GM19035 (cell line): ENCODE measurements at regions not wholly inside any gene's neighbourhood (a gene's known extent, or its start where the extent isn't known, plus 50 kb on each side); places are given as distances from the start of the nearest gene placed in this dataset.
"Not testable (repeated sequence)": the region's sequence is repeated elsewhere in the genome, so short reads cannot be mapped to it uniquely, and the experiment has no call there.

Source experiments
- ATAC-seq: cut with Tn5 transposase; IDR thresholded peaks from one replicate; pipeline ENCODE4 v1.9.1; 2021; ENCODE audit not compliant: unreplicated experiment

GRCh38 chr1:60866226-60866900 is 216.0 kb upstream of the NFIA start:
- ATAC-seq, result no peak

GRCh38 chr1:60865166-60865565 is 217.2 kb upstream of the NFIA start:
- no peak for ATAC-seq

DNA sequence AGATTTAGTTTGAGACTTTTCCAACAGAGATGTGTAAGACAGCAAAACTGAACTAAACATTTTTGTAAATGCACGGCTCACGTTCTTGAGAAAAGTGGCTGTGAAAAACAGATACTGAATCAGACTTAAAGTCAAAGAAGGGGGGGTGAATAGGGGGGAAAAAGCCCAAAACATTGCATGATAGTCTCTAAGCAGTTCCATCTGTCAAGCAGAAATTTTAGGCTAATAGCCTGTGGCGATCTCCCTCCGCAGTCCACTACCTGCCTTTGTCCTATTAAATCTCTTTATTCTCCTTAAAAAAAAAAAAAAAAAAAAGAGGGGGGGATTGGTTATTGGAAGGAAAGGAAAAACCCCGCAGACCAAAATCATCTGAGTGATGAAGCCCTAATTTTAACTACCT is 217.6 kb upstream of the NFIA start:
- ATAC-seq, result no peak

DNA sequence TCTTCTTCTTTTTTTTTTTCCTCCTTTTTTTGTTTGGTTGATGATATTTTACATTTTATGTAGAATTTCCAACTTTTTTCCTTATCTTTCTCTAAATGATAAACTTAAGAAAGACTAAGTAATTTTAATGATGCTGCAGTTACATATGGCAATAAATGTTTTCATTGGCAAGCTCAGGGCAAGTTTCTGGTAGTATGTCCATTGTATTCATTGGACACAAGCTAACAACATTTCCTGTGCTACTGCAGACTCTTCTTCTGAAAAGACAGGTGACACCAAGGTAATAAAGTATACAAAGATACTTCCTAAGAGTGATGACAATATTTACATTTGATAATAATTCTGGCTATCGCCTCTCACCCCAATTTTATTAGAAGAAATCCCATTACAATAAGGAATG is 219.2 kb upstream of the NFIA start:
- no peak for ATAC-seq

DNA sequence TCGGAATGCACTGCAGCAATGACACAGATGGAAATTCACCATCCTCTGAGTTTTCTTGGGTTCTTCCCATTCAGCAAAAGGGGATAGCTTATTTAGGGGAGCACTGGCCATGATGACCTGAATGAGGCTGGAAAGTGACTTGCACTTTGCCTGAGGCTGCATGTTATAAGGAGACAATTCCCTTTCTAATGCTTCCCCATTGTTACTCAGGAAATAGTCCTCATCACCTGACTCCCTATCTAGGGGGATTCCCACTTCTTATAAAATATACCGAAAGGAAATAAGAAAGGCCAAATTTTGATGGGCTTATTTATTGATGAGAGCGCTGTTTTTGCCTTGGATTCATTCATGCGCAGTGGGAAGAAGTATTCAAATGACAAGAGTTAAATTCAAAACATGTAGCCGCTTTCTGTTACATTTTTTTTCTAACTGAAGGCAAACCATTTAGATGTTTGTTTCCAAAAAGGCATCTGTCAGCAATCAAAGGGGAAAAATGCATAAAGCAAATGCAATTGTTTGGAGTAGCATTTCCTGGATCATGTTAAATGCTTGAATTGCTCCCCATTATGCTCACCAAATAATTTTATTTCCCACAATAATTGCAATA is 220.3 kb upstream of the NFIA start:
- no peak for ATAC-seq

DNA sequence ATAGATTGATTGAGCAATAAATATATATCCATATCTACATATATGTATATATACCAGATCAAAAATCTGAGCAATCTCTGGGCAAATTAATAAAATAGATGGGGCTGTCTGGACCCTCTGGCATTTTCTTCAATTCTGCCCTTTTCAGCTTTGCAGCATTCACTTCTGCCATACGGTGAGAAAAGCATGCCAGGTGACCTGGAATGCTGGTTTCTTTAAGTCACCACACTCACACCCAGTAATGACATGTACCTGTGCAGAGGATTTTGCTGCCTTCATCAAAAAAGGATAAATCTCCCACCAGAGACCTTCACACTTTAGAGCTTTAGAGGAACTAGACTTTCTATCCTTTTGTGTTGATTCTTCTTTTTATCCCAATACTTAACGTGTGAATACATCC is 223.2 kb upstream of the NFIA start:
- no peak for ATAC-seq

- no peak for ATAC-seq
These were observed 224.5 kb upstream of the NFIA start for GRCh38 chr1:60857851-60858250.

- ATAC-seq, result no peak
These were observed 232.3 kb upstream of the NFIA start for GRCh38 chr1:60850084-60850483.

DNA sequence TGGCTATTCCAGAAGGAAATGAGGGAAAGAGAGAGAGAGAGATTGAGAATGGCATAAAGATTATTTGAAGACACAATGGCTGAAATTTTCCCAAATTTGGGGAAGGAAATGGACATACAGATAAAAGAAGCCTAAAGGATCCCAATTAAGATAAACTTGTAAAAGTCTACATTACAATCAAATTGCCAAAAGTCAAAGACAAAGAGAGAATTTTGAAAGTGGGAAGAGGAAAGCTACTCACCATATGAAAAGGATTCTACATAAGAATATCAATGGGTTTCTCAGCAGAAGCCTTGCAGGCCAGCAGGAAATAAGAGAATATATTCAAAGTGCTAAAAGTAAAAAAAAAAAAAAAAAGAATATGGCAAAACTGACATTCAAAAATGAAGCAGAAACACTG is 233.0 kb upstream of the NFIA start:
- no peak for ATAC-seq

DNA sequence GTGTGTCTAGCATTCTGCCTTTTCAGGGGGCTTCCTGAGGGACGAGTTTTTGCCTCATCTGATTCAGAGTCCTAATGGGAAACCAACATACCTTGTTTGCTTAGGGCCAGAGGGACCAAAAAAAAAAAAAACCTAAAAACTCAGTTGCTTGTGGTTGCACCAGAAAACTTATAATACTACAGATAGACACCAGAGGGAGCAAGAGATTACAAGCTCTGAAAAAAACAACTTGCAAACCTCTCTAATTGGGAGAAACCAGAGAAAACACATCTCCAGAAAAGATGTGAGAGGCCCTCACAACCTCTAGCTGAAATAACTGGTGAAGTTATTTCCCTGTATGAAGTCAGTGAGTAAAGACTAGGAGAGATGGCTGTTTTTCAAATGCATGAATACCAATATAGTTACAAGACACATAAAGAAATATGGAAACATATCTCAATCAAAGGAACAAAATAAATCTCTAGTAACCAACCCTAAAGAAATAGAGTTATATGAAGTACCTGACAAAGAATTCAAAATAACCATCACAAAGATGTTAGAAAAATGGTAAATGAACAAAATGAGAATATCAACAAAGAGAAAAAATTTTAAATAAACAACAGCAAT is 233.7 kb upstream of the NFIA start:
- ATAC-seq, result no peak

DNA sequence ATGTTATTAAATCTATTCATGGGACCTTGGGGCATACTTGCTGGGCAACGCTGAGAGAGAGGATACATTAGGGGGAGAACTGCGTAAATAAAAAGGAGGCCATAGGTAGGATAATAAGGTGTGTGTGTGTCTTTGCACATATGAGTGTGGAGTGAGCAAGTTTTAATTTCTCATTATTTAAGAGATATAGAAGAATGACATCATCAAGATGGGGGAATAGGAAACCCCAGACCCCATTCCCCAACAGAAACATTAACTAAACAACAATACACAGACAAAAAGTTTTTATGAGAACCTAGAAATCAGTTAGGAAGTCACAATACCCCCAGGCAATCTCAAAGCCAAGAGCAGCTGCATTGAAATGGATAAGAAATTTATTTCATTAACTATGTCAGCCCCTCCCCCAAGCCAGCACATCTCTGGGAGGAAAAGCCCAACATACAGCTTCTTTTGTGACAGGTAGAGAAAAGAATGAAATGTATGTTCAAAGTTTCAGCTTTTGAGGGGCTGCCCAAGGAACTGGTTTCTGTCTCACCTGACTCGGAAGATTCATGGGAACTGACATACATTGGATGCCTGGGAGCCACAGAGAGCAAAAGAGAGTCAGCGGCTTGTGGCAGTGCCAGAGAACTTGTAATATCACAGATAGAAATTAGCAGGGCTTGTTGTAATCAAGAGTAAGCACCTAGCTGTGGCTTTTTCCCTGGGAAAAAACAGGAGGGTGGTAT is 234.3 kb upstream of the NFIA start:
- no peak for ATAC-seq

- no peak for ATAC-seq
These were observed 235.0 kb upstream of the NFIA start for GRCh38 chr1:60847391-60847790.

GRCh38 chr1:60845659-60846058 is 236.7 kb upstream of the NFIA start:
- ATAC-seq, result not testable (repeated sequence)

- ATAC-seq, result no peak
These were observed 240.1 kb upstream of the NFIA start for GRCh38 chr1:60842304-60842703.

DNA sequence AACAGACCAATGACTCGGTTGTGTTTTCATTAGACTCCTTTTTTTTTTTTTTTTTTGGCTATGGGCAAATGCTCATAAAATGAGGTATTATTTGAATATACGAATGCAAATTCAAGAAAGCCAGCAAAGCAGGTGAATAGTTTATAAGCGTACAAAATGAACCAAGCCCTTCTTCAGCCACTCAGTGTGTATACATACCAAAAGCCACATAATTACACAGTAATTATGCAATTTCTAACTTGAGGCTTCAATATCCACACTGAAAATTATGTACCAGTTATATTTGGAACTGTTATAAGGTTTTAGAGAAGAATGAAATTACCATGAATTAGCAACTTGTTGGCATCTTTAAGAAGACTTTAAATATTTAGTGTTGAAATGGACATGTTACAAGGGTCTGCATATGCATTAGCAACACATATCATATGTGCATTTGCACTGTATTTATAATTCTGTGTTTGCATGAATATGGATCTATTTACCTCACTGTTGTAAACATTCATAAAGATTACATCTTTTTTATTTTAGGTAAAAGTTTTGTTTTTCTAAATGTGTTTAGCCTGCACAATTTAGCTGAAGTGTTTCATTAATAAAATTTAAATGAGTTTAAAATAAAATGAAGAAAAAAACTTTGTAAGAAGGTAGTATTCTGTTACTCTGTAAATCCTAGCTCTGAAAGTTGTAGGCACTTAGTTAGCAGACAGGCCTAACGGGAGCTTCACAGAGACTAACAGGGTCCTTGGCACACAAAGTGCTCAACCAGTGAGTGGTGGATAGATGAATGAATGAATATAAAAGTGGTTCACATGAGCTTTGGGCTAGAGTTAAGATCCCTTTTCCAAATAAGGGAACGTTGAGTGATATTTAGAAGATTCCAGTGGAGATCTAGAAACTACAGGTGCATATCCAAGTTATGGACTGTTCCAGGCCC is 241.0 kb upstream of the NFIA start:
- ATAC-seq, result no peak

DNA sequence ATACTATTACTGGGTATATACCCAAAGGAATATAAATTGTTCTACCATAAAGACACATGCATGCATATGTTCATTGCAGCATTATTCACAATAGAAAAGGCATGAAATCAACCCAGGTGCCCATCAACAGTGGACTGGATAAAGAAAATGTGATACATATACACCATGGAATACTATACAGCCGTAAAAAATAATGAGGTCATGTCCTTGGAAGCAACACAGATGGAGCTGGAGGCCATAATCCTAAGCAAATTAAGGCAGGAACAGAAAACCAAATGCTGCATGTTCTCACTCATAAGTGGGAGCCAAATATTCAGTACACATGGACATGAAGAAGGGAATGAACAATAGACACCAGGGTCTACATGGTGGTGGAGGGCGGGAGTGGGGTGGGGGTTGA is 241.9 kb upstream of the NFIA start:
- ATAC-seq, result not testable (repeated sequence)

DNA sequence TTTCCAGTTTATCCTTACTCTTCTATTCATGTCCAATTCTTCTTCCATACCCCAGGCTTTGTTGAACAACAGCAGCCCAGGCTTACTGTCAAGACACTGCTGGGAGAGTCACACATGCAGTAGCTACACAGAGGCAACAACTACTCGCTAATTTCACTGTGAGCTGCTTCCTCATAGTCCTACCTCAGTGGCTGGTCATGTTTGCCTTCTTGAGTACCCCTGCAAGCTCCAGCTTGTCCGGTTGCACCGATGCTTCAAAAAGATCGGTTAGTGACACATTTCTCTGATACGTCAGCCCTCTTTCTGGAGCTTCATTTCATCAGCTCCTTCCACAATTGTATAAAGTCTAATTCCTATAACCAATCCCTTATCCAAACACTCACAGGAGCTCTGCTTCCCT is 246.7 kb upstream of the NFIA start:
- ATAC-seq, result no peak

DNA sequence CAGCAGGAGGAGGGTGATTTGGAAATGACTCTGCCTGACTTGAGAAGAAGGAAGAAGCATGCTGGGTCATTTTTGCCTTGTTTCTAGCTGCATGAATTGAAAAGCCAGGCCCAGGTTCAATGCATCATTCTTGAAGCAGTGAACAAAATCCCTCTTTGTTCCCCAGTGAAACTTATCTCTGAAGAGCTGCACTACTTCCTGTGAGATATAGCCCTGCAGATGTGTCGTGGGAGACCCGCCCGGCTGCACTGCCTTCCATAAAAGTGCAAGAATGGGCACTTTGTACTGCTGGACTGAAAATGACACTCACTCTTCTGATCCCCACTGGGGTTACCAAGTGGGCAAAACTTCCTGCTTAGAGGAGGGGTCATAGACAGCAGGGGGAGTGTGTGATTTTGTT is 249.2 kb upstream of the NFIA start:
- ATAC-seq, result no peak

DNA sequence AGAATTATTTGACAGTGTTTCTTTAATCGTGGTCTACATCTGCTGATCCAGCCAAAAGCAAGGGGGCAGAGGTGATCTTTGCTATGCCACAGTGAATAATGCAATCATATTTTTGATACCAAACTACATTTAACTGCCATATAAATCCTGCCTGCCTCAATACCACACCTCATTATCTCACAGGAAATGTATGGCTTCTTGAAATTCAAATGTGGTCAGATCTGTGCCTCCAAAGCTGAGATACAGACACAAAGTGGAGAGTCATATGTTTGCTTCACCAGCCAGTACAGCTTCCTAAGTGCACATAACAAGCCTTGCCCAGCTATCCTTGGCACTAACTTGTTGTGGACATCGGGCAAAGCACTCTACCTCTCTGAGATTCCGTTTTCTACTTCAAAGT is 250.0 kb upstream of the NFIA start:
- no peak for ATAC-seq

- no peak for ATAC-seq
These were observed 250.6 kb upstream of the NFIA start for GRCh38 chr1:60831780-60832179.

DNA sequence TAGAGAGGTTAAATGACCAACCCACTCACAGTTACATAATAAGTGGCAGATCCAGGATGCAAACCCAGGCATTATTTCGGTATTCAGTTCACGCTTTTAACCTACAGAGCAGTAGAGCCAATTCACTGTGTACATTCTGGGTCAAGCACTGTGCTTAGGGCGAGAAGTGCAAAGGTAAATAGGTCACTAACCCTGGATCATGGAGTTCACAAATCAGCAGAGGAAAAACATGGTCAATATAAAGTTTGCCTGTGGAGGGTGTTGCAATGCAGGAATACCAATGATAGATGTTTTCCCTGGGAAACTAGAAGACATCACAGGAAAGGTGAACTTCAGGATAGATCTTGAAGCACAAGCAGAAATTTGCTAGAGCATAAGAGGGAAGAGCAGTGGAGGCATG is 253.4 kb upstream of the NFIA start:
- no peak for ATAC-seq
